Neural cell (in vitro differentiated cells): ENCODE measurements at regions not wholly inside any gene's neighbourhood (a gene's known extent, or its start where the extent isn't known, plus 50 kb on each side); places are given as distances from the start of the nearest gene placed in this dataset.

Source experiments
- H2AFZ ChIP-seq: fragments of 200-600, 300-800 bp; sonication (generic), shearing (Covaris generic); 2 replicates; pipeline ENCODE4 v1.6.0; 2014; ENCODE audit warnings: low read depth, mild to moderate bottlenecking, antibody characterized with exemption, low read length, moderate library complexity
- H3F3A ChIP-seq: fragments of 200-600 bp; shearing (Covaris generic); 2 replicates; pipeline ENCODE4 v1.6.1; 2016; ENCODE audit warnings: mild to moderate bottlenecking, moderate library complexity, mixed read lengths, antibody characterized with exemption, low read length; ENCODE audit not compliant: insufficient read depth, poor library complexity, severe bottlenecking
- H3K27ac ChIP-seq: fragments of 200-600, 300-800 bp; sonication (generic), shearing (Covaris generic); 2 replicates; pipeline ENCODE4 v1.5.1; 2014; ENCODE audit warnings: mild to moderate bottlenecking, low read length, moderate library complexity
- H3K27me3 ChIP-seq: fragments of 300-800, 200-600 bp; sonication (generic), shearing (Covaris generic); 2 replicates; pipeline ENCODE4 v1.6.0; 2014; ENCODE audit warnings: mild to moderate bottlenecking, low read depth, low read length, moderate library complexity; ENCODE audit not compliant: insufficient read depth
- H3K36me3 ChIP-seq: fragments of 300-800, 200-600 bp; sonication (generic), shearing (Covaris generic); 2 replicates; pipeline ENCODE4 v1.5.1; 2014; ENCODE audit warnings: mild to moderate bottlenecking, antibody characterized with exemption, low read length, moderate library complexity; ENCODE audit not compliant: insufficient read depth
- H3K4me2 ChIP-seq: fragments of 300-800, 200-600 bp; sonication (generic), shearing (Covaris generic); 2 replicates; pipeline ENCODE4 v1.6.0; 2014; ENCODE audit warnings: mild to moderate bottlenecking, low read length
- H3K4me3 ChIP-seq: fragments of 300-800, 200-600 bp; sonication (generic), shearing (Covaris generic); 2 replicates; pipeline ENCODE4 v1.5.1; 2014; ENCODE audit warnings: mild to moderate bottlenecking, low read length, moderate library complexity
- H3K79me2 ChIP-seq: fragments of 200-600 bp; shearing (Covaris generic); replicated peaks from 2 replicates; pipeline ENCODE4 v1.6.0; 2014; ENCODE audit warnings: mild to moderate bottlenecking, low read length, moderate library complexity; ENCODE audit not compliant: insufficient read depth
- H3K9ac ChIP-seq: fragments of 300-800, 200-600 bp; sonication (generic), shearing (Covaris generic); 2 replicates; pipeline ENCODE4 v1.6.1; 2016; ENCODE audit warnings: mild to moderate bottlenecking, low read length, mixed read lengths
- H3K9me2 ChIP-seq: fragments of 200-600 bp; shearing (Covaris generic); 2 replicates; pipeline ENCODE4 v1.6.1; 2016; ENCODE audit warnings: mild to moderate bottlenecking, low read length, mixed read lengths; ENCODE audit not compliant: insufficient read depth
- H3K9me3 ChIP-seq: fragments of 200-600, 300-800 bp; sonication (generic), shearing (Covaris generic); 2 replicates; pipeline ENCODE4 v1.6.1; 2016; ENCODE audit warnings: mild to moderate bottlenecking, mixed run types, low read length, moderate library complexity, mixed read lengths
- H4K20me1 ChIP-seq: fragments of 200-600 bp; shearing (Covaris generic); 2 replicates; pipeline ENCODE4 v1.6.1; 2016; ENCODE audit warnings: mild to moderate bottlenecking, mixed run types; ENCODE audit not compliant: insufficient read depth
- EP300 ChIP-seq: fragments of 450-650 bp; conservative IDR thresholded peaks from 2 replicates; pipeline ENCODE4 v1.6.1; 2014; ENCODE audit warnings: antibody characterized with exemption, mild to moderate bottlenecking, moderate library complexity; ENCODE audit not compliant: poor library complexity, severe bottlenecking
- EZH2 ChIP-seq: fragments of 200-600, 300-800 bp; shearing (Covaris generic), sonication (generic); IDR thresholded peaks from 2 replicates; pipeline ENCODE4 v1.6.1; 2014; ENCODE audit warnings: antibody characterized with exemption, low read length, borderline replicate concordance, mild to moderate bottlenecking; ENCODE audit not compliant: insufficient read depth, poor library complexity, severe bottlenecking
- MXI1 ChIP-seq: fragments of 450-650 bp; conservative IDR thresholded peaks from 2 replicates; pipeline ENCODE4 v1.6.1; 2014; ENCODE audit warnings: antibody characterized with exemption, mild to moderate bottlenecking; ENCODE audit not compliant: poor library complexity, severe bottlenecking
- POLR2AphosphoS5 ChIP-seq: IDR thresholded peaks from 2 replicates; pipeline ENCODE4 v1.6.1; 2012
- RAD21 ChIP-seq: fragments of 450-650 bp; conservative IDR thresholded peaks from 2 replicates; pipeline ENCODE4 v1.6.1; 2014; ENCODE audit warnings: antibody characterized with exemption, mild to moderate bottlenecking, moderate library complexity
- SMC3 ChIP-seq: fragments of 450-650 bp; conservative IDR thresholded peaks from 2 replicates; pipeline ENCODE4 v1.6.1; 2014; ENCODE audit warnings: antibody characterized with exemption, mild to moderate bottlenecking, moderate library complexity; ENCODE audit not compliant: poor library complexity
- TAF1 ChIP-seq: IDR thresholded peaks from 2 replicates; pipeline ENCODE4 v1.6.1; 2012; ENCODE audit warnings: low read depth
- TF ChIP-seq, protein P1 (sequence below): fragments of 450-650 bp; IDR thresholded peaks from 2 replicates; pipeline ENCODE4 v1.5.1; 2014; ENCODE audit warnings: antibody characterized with exemption, mild to moderate bottlenecking, moderate library complexity; ENCODE audit not compliant: poor library complexity, severe bottlenecking
- TF ChIP-seq, protein P2 (sequence below): IDR thresholded peaks from 2 replicates; pipeline ENCODE4 v1.6.1; 2012; ENCODE audit warnings: borderline replicate concordance

DNA sequence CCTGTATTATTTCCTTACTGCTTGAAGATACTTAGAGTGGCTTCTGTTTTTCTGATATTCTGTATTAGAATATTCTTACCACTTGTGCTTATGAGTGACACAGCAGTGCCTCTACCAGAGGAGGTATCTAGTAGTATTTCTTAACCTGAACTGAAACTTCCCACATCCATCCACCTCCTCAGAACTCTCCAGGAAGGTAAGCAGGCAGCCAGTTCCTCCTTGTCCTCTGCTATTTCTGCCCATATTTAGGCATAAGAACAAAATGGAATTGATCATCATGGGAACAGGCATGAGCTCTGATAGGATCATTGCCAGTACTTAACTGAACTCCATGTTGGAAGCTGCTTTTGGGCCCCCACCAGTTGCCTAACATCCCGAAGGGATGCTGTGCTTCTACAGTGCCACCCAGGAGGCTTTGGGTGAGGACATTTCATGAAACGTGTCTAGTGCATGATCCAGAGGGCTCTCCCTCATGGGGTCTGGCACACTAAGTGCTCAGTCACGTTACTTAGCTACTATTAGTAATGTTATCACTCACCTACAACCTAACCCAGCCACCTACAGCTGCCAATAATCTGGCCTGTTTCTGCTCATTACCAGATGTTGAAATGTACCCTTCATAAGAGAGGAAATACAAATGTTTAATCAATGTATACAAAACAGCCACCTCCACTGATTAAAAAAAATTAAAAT is 520.7 kb downstream of the EIPR1 start:
- no peak overlapping the region for H3K4me2 ChIP-seq
- H3K9me3 ChIP-seq, result no peaks in the 10 kb centered on the region
- no peak overlapping the region for H3K27ac ChIP-seq
- H3K36me3 ChIP-seq, result no peaks in the 10 kb centered on the region
- no peaks in the 10 kb centered on the region for H3K79me2 ChIP-seq
- no peak overlapping the region for H3K4me3 ChIP-seq
- H3K9me2 ChIP-seq, result no peaks in the 10 kb centered on the region
- TF ChIP-seq, protein P1, sequence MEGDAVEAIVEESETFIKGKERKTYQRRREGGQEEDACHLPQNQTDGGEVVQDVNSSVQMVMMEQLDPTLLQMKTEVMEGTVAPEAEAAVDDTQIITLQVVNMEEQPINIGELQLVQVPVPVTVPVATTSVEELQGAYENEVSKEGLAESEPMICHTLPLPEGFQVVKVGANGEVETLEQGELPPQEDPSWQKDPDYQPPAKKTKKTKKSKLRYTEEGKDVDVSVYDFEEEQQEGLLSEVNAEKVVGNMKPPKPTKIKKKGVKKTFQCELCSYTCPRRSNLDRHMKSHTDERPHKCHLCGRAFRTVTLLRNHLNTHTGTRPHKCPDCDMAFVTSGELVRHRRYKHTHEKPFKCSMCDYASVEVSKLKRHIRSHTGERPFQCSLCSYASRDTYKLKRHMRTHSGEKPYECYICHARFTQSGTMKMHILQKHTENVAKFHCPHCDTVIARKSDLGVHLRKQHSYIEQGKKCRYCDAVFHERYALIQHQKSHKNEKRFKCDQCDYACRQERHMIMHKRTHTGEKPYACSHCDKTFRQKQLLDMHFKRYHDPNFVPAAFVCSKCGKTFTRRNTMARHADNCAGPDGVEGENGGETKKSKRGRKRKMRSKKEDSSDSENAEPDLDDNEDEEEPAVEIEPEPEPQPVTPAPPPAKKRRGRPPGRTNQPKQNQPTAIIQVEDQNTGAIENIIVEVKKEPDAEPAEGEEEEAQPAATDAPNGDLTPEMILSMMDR, result no peak
- no peak for TF ChIP-seq TAF1
- TF ChIP-seq EP300, result no peak
- TF ChIP-seq MXI1, result no peak
- TF ChIP-seq, protein P2, sequence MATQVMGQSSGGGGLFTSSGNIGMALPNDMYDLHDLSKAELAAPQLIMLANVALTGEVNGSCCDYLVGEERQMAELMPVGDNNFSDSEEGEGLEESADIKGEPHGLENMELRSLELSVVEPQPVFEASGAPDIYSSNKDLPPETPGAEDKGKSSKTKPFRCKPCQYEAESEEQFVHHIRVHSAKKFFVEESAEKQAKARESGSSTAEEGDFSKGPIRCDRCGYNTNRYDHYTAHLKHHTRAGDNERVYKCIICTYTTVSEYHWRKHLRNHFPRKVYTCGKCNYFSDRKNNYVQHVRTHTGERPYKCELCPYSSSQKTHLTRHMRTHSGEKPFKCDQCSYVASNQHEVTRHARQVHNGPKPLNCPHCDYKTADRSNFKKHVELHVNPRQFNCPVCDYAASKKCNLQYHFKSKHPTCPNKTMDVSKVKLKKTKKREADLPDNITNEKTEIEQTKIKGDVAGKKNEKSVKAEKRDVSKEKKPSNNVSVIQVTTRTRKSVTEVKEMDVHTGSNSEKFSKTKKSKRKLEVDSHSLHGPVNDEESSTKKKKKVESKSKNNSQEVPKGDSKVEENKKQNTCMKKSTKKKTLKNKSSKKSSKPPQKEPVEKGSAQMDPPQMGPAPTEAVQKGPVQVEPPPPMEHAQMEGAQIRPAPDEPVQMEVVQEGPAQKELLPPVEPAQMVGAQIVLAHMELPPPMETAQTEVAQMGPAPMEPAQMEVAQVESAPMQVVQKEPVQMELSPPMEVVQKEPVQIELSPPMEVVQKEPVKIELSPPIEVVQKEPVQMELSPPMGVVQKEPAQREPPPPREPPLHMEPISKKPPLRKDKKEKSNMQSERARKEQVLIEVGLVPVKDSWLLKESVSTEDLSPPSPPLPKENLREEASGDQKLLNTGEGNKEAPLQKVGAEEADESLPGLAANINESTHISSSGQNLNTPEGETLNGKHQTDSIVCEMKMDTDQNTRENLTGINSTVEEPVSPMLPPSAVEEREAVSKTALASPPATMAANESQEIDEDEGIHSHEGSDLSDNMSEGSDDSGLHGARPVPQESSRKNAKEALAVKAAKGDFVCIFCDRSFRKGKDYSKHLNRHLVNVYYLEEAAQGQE, result no peak
- TF ChIP-seq RAD21, result no peak
- no peak for TF ChIP-seq EZH2
- TF ChIP-seq POLR2AphosphoS5, result no peak
- TF ChIP-seq SMC3, result no peak
- H4K20me1 ChIP-seq, result no peaks in the 10 kb centered on the region
- no peak overlapping the region for H3K9ac ChIP-seq
- H3K27me3 ChIP-seq, result no peaks in the 10 kb centered on the region
- H2AFZ ChIP-seq, result no peak overlapping the region
- H3F3A ChIP-seq, result no peaks in the 10 kb centered on the region

DNA sequence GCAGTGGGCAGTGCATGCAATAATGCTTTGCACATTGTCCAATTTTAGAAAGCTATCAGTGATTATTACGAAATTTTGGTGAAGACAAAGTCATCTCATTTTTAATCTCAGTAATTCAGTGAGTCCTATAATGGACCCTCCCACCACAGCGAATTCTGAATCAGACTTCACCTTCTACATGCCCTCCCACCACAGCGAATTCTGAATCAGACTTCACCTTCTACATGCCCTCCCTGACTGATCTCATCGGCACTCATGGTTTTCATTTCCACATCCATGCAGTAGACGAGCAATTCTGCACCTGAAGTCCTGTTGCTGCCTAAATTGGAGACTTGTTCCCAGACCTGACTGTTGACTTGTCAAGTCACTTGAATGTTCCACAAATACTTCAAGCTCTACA is 522.3 kb downstream of the EIPR1 start:
- no peaks in the 10 kb centered on the region for H4K20me1 ChIP-seq
- no peaks in the 10 kb centered on the region for H3K9me2 ChIP-seq
- H3K9me3 ChIP-seq, result no peaks in the 10 kb centered on the region
- no peak overlapping the region for H3K9ac ChIP-seq
- TF ChIP-seq MXI1 (no peak), POLR2AphosphoS5 (no peak), EP300 (no peak), SMC3 (no peak), RAD21 (no peak)
- TF ChIP-seq, protein P1, result no peak
- H3K27me3 ChIP-seq, result no peaks in the 10 kb centered on the region
- no peaks in the 10 kb centered on the region for H3K79me2 ChIP-seq
- H3K36me3 ChIP-seq, result no peaks in the 10 kb centered on the region
- no peak overlapping the region for H3K4me2 ChIP-seq
- H2AFZ ChIP-seq, result no peak overlapping the region
- H3F3A ChIP-seq, result no peaks in the 10 kb centered on the region
- no peak overlapping the region for H3K4me3 ChIP-seq
- H3K27ac ChIP-seq, result no peak overlapping the region
